ENCODE measurements at regions not wholly inside any gene's neighbourhood (a gene's known extent, or its start where the extent isn't known, plus 50 kb on each side); places are given as distances from the start of the nearest gene placed in this dataset.

DNA sequence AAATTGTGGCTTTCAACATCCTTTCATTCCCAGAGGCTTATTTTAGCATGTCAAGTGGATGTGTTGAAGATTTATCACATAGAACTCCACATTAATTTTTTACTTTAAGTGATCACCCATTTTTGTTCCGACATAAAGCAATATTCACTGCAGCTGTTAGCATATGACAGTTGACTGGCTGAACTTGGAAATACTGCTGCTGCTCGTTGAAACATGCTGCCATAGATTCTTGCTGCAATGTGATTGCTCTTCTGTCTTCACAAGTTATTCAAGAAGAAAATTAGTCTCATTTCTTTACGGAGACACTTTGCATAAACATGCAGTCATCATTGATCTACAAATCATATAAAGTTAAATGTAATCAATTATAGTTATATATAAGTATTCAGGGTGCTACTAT, 248.4 kb downstream of the SAMD5 start:
- TF ChIP-seq EZH2phosphoT487 (IDR thresholded peaks at IDR 0.05; ENCODE audit: borderline replicate concordance, low read length) (no peak), CTCF (conservative IDR thresholded peaks at IDR 0.05; ENCODE audit: low read depth, low read length) (no peak), EZH2 (IDR thresholded peaks at IDR 0.05; ENCODE audit: low read length, unreplicated experiment) (no peak)

All from PC-3 (cell line).